ENCODE measurements at regions not wholly inside any gene's neighbourhood (a gene's known extent, or its start where the extent isn't known, plus 50 kb on each side); places are given as distances from the start of the nearest gene placed in this dataset.

GRCh38 chr1:199701726-199702125, 325.8 kb upstream of the NR5A2 start:
- no peak for DNase-seq (ENCODE audit: low read depth)

GRCh38 chr1:199704231-199704630, 323.3 kb upstream of the NR5A2 start:
- DNase-seq (ENCODE audit: low read depth), result no peak

- no peak for DNase-seq (ENCODE audit: low read depth)
Measured at GRCh38 chr1:199705825-199706224, 321.7 kb upstream of the NR5A2 start.

- DNase-seq (ENCODE audit: low read depth), result no peak
Measured at GRCh38 chr1:199706826-199707606, 320.5 kb upstream of the NR5A2 start.

- DNase-seq (ENCODE audit: low read depth), result no peak
Measured at GRCh38 chr1:199710974-199711373, 316.5 kb upstream of the NR5A2 start.

- DNase-seq (ENCODE audit: low read depth), result no peak
Measured at GRCh38 chr1:199716729-199717128, 310.8 kb upstream of the NR5A2 start.

- DNase-seq (ENCODE audit: low read depth), result no peak
Measured at GRCh38 chr1:199719156-199719842, 308.2 kb upstream of the NR5A2 start.

GRCh38 chr1:199720496-199720895, 307.0 kb upstream of the NR5A2 start:
- DNase-seq (ENCODE audit: low read depth), result no peak

- DNase-seq (ENCODE audit: low read depth), result no peak
Measured at GRCh38 chr1:199721001-199721400, 306.5 kb upstream of the NR5A2 start.

GRCh38 chr1:199723250-199723956, 304.1 kb upstream of the NR5A2 start:
- DNase-seq (ENCODE audit: low read depth), result no peak

GRCh38 chr1:199724049-199724448, 303.5 kb upstream of the NR5A2 start:
- DNase-seq (ENCODE audit: low read depth), result no peak

- no peak for DNase-seq (ENCODE audit: low read depth)
Measured at GRCh38 chr1:199725002-199725565, 302.4 kb upstream of the NR5A2 start.

- DNase-seq (ENCODE audit: low read depth), result no peak
Measured at GRCh38 chr1:199727682-199728081, 299.8 kb upstream of the NR5A2 start.

GRCh38 chr1:199728345-199728744, 299.2 kb upstream of the NR5A2 start:
- no peak for DNase-seq (ENCODE audit: low read depth)

- no peak for DNase-seq (ENCODE audit: low read depth)
Measured at GRCh38 chr1:199733125-199733524, 294.4 kb upstream of the NR5A2 start.

- no peak for DNase-seq (ENCODE audit: low read depth)
Measured at GRCh38 chr1:199734186-199734585, 293.3 kb upstream of the NR5A2 start.

GRCh38 chr1:199735660-199736059, 291.9 kb upstream of the NR5A2 start:
- DNase-seq (ENCODE audit: low read depth), result no peak

GRCh38 chr1:199736646-199737045, 290.9 kb upstream of the NR5A2 start:
- DNase-seq (ENCODE audit: low read depth), result no peak

GRCh38 chr1:199741586-199741985, 285.9 kb upstream of the NR5A2 start:
- DNase-seq (ENCODE audit: low read depth), result no peak

- DNase-seq (ENCODE audit: low read depth), result no peak
Measured at GRCh38 chr1:199742547-199742946, 285.0 kb upstream of the NR5A2 start.

GRCh38 chr1:199743227-199743626, 284.3 kb upstream of the NR5A2 start:
- no peak for DNase-seq (ENCODE audit: low read depth)

- DNase-seq (ENCODE audit: low read depth), result no peak
Measured at GRCh38 chr1:199746666-199747384, 280.7 kb upstream of the NR5A2 start.
